NB4 (cell line): ENCODE measurements at regions not wholly inside any gene's neighbourhood (a gene's known extent, or its start where the extent isn't known, plus 50 kb on each side); places are given as distances from the start of the nearest gene placed in this dataset.

ENCODE experiments used
- DNase-seq: peaks from one replicate; pipeline ENCODE4 v3.0.0; 2010; ENCODE audit warnings: low read depth
- H3K4me3 ChIP-seq: one replicate; pipeline ENCODE4 v1.5.1; 2011; ENCODE audit warnings: mild to moderate bottlenecking, low read depth, low read length, moderate library complexity
- CTCF ChIP-seq: IDR thresholded peaks from one replicate; pipeline ENCODE4 v1.5.1; 2012; ENCODE audit warnings: low read depth, low read length
- MAX ChIP-seq: IDR thresholded peaks from 2 replicates; pipeline ENCODE4 v1.6.1; 2011; ENCODE audit warnings: low read depth, low read length
- MYC ChIP-seq: IDR thresholded peaks from 2 replicates; pipeline ENCODE4 v1.6.1; 2011; ENCODE audit warnings: low read depth, low read length
- POLR2A ChIP-seq: IDR thresholded peaks from 2 replicates; pipeline ENCODE4 v1.6.1; 2011; ENCODE audit warnings: mild to moderate bottlenecking; ENCODE audit not compliant: insufficient read length; ENCODE audit errors: extremely low read depth

GRCh38 chr2:53460937-53461336 is 306.7 kb upstream of the CHAC2 start:
- no peak for DNase-seq
- no peak overlapping the region for H3K4me3 ChIP-seq
- no peak for TF ChIP-seq MAX
- TF ChIP-seq POLR2A: no peak

GRCh38 chr2:53460347-53460746 is 307.3 kb upstream of the CHAC2 start:
- H3K4me3 ChIP-seq: no peak overlapping the region
- TF ChIP-seq CTCF: no peak
- no peak for TF ChIP-seq MAX
- no peak for DNase-seq

- no peak overlapping the region for H3K4me3 ChIP-seq
- TF ChIP-seq CTCF: no peak
- no peak for DNase-seq
Measured at GRCh38 chr2:53455094-53455493, 312.5 kb upstream of the CHAC2 start.

- no peak overlapping the region for H3K4me3 ChIP-seq
- no peak for TF ChIP-seq CTCF
- TF ChIP-seq MAX: no peak
- no peak for TF ChIP-seq POLR2A
- TF ChIP-seq MYC: no peak
- DNase-seq: no peak
Measured at GRCh38 chr2:53452957-53453748, 314.5 kb upstream of the CHAC2 start.

GRCh38 chr2:53452400-53452799 is 315.2 kb upstream of the CHAC2 start:
- no peak overlapping the region for H3K4me3 ChIP-seq
- DNase-seq: no peak
- TF ChIP-seq MYC: no peak
- no peak for TF ChIP-seq POLR2A

- H3K4me3 ChIP-seq: no peak overlapping the region
- TF ChIP-seq CTCF (no peak), MYC (no peak), POLR2A (no peak), MAX (no peak)
- DNase-seq: no peak
Measured at GRCh38 chr2:53450923-53451322, 316.7 kb upstream of the CHAC2 start.

GRCh38 chr2:53448591-53448990 is 319.0 kb upstream of the CHAC2 start:
- DNase-seq: no peak
- H3K4me3 ChIP-seq: no peak overlapping the region
- TF ChIP-seq MAX (no peak), MYC (no peak), CTCF (no peak), POLR2A (no peak)
